Spleen (tissue), 11 donors: ENCODE measurements at regions not wholly inside any gene's neighbourhood (a gene's known extent, or its start where the extent isn't known, plus 50 kb on each side); places are given as distances from the start of the nearest gene placed in this dataset.

ENCODE experiments used
- DNase-seq: peaks from one replicate; pipeline ENCODE4 v3.0.0-alpha.2; 2020
- H3K27ac ChIP-seq, 8 donors: fragments of 200-600 bp; sonication (generic) in 7 of 8; 1 replicate in 4 of 8; 2 replicates in 4 of 8; pipeline versions ENCODE4 v1.5.0 to v1.8.0; 2016 to 2021; ENCODE audit warnings: inconsistent platforms in 4 of 8, mild to moderate bottlenecking in 4 of 8, moderate library complexity in 1 of 8
- H3K27me3 ChIP-seq, 7 donors: fragments of 200-600 bp; sonication (generic) in 6 of 7; replicated peaks in 1 of 7; 1 replicate in 4 of 7; 2 replicates in 3 of 7; pipeline versions ENCODE4 v1.5.0 to v1.8.0; 2016 to 2021; ENCODE audit warnings: inconsistent platforms in 3 of 7, mild to moderate bottlenecking in 1 of 7
- H3K36me3 ChIP-seq, 6 donors: fragments of 200-600 bp; sonication (generic) in 5 of 6; 1 replicate in 4 of 6; 2 replicates in 2 of 6; pipeline versions ENCODE4 v1.5.0 to v1.8.0; 2016 to 2021; ENCODE audit warnings: inconsistent platforms in 2 of 6
- H3K4me1 ChIP-seq, 6 donors: fragments of 200-600 bp; sonication (generic) in 5 of 6; 1 replicate in 3 of 6; 2 replicates in 3 of 6; pipeline versions ENCODE4 v1.5.0 to v1.8.0; 2016 to 2021; ENCODE audit warnings: inconsistent platforms in 3 of 6
- H3K4me3 ChIP-seq, 8 donors: fragments of 200-600 bp; sonication (generic) in 7 of 8; 1 replicate in 4 of 8; 2 replicates in 4 of 8; pipeline versions ENCODE4 v1.5.0 to v1.8.0; 2016 to 2021; ENCODE audit warnings: inconsistent platforms in 4 of 8, mild to moderate bottlenecking in 4 of 8, moderate library complexity in 2 of 8
- H3K9me3 ChIP-seq, 8 donors: fragments of 200-600 bp; sonication (generic) in 7 of 8; 1 replicate in 4 of 8; 2 replicates in 4 of 8; pipeline versions ENCODE4 v1.5.0 to v1.8.0; 2016 to 2021; ENCODE audit warnings: inconsistent platforms in 4 of 8
- CTCF ChIP-seq, 11 experiments: fragments of 200-600 bp in 7 of 11; fragments of 450-650 bp in 4 of 11; sonication (generic) in 4 of 11; IDR thresholded peaks in 8 of 11; conservative IDR thresholded peaks in 3 of 11; 1 replicate in 7 of 11; 2 replicates in 4 of 11; pipeline versions ENCODE4 v1.4.0 to v1.8.0; 2016 to 2021; ENCODE audit warnings: antibody characterized with exemption in 11 of 11, inconsistent platforms in 4 of 11, mild to moderate bottlenecking in 1 of 11
- POLR2A ChIP-seq, 3 donors: fragments of 450-650 bp; IDR thresholded peaks; one replicate each; pipeline ENCODE4 v1.5.1; 2017; ENCODE audit warnings: antibody characterized with exemption in 3 of 3, mild to moderate bottlenecking in 1 of 3
- POLR2AphosphoS5 ChIP-seq, 3 donors: sonication (generic); formaldehyde crosslinking; IDR thresholded peaks; one replicate each; pipeline ENCODE4 v1.5.1; 2017; ENCODE audit warnings: antibody characterized with exemption in 3 of 3
- WGBS, 5 donors: extraction: QIAGEN DNeasy Blood & Tissue Kit in 3 of 5; methylation state at CpG; one replicate each; pipeline versions ENCODE4 v1.1.5 to v1.1.7; 2013 to 2018; 5-methylcytosine and 5-hydroxymethylcytosine counted together
- intact Hi-C: fragments of 100-400 bp; cut with DNase I; formaldehyde crosslinking; loops from one replicate; pipeline ENCODE4 v1.15.0; 2023; ENCODE audit warnings: low total_unique reads
- donor health status: healthy with polysubstance abuse.
- donor health status: DM: no; HTN: no; CAD: no; lungs with moderate emphysema.
- donor health status: DM: no; HTN: no; CAD: no.
- donor health status: Bipolar disorder and iron deficiency.
- donor health status: healthy.
- donor health status: DM: no; HTN: no; CAD: no.
- donor health status: DM: yes; HTN: yes; CAD: no.

DNA sequence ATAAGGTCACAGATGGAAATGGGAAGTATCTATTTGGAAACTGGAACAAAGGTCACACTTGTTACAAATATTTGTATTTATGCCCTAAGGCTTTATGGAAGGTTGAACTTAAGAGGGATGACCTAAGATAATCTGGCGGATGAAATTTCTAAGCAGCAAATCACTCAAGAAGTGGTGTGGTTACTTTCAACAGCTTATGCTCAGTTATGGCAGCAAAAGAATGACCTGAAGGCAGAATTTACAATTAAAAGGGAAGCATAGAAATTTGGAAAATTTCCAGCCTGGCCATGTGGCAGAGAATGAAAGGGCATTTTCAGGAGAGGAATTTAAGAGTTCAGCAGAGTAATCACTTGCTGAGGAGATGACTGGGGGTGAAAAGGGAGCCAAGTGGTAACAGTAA lies 95.8 kb upstream of the TNS3 start:
- H3K4me1 ChIP-seq: peaks cover 0 to 26% (median 10%) of the 10 kb centered on the region in 6 donors
- DNase-seq: no peak
- intact Hi-C loops: no loop called here
- H3K9me3 ChIP-seq: peaks cover 0 to 12% (median 5%) of the 10 kb centered on the region in 8 donors
- TF ChIP-seq POLR2A (IDR thresholded peaks at IDR 0.05) (no peak), POLR2AphosphoS5 (IDR thresholded peaks at IDR 0.05) (no peak), CTCF (IDR thresholded peaks at IDR 0.05 in 8 of 11, conservative IDR thresholded peaks at IDR 0.05 in 3 of 11) (no peak)
- WGBS, 5 donors: 67 to 86% (median 75%) methylated on average over 1 of the region's 1 CpG
- H3K27me3 ChIP-seq: no peaks in the 10 kb centered on the region
- no peaks in the 10 kb centered on the region for H3K36me3 ChIP-seq
- H3K27ac ChIP-seq: peak overlapping the region in 4 of 8 donors; percentile 20 to 64 (median 54)
- no peak overlapping the region for H3K4me3 ChIP-seq

DNA sequence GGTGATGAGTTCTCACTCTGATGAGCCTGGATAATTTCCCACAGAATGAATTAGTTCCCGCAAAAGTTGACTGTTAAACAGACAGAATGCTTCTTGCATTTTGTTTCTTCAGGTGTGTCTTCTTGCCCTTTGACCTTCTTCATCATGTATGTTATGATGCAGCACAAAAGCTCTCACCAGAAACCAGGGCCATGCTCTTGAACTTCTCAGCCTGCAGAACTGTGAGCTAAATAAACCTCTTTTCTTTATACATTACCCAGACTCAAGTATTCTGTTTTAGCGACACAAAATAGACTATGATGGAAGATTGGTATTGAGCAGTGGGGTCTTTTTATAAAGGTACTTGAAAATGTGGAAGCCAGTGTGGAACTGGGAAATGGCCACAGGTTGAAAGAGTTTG lies 95.2 kb upstream of the TNS3 start:
- no peak for DNase-seq
- Histone ChIP-seq H3K27ac (peak overlapping the region in 3 of 8 donors; percentile 42 to 64 (median 55)), H3K4me1 (peaks cover 0 to 32% (median 10%) of the 10 kb centered on the region in 6 donors), H3K4me3 (no peak overlapping the region), H3K9me3 (peaks cover 0 to 12% (median 5%) of the 10 kb centered on the region in 8 donors), H3K36me3 (no peaks in the 10 kb centered on the region), H3K27me3 (no peaks in the 10 kb centered on the region)
- 97 to 99% (median 99%) methylated on average over 2 of the region's 2 CpGs for WGBS, 5 donors
- intact Hi-C loops: no loop called here
- no peak for TF ChIP-seq POLR2A (IDR thresholded peaks at IDR 0.05)
- TF ChIP-seq CTCF (IDR thresholded peaks at IDR 0.05 in 8 of 11, conservative IDR thresholded peaks at IDR 0.05 in 3 of 11): no peak
- TF ChIP-seq POLR2AphosphoS5 (IDR thresholded peaks at IDR 0.05): no peak

DNA sequence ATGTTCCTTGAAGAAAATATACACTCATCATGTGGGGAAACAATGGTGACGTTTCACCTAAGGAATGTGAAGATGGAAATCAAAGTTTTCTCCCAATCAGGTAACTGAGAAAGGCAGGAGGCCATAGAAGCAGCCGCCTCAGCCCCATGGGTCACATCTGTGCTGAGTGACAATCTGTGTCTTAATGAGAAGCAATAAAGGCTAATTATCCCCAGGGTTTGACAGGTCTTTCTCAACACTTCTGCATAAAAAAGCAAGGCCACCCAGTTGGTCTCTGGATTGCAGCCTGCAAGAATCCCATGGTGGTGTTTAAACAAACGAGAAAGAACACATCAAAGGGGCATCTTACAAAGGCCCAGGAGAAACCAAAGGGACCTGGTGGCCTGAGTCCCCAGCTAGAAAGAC lies 91.1 kb upstream of the TNS3 start:
- no peak overlapping the region for H3K4me3 ChIP-seq
- no peaks in the 10 kb centered on the region for H3K27me3 ChIP-seq
- peaks cover 0 to 12% (median 5%) of the 10 kb centered on the region in 8 donors for H3K9me3 ChIP-seq
- no peak for DNase-seq
- TF ChIP-seq POLR2A (IDR thresholded peaks at IDR 0.05) (no peak), CTCF (IDR thresholded peaks at IDR 0.05 in 8 of 11, conservative IDR thresholded peaks at IDR 0.05 in 3 of 11) (no peak), POLR2AphosphoS5 (IDR thresholded peaks at IDR 0.05) (no peak)
- 76 to 85% (median 82%) methylated on average over 3 of the region's 3 CpGs for WGBS, 5 donors
- H3K36me3 ChIP-seq: no peaks in the 10 kb centered on the region
- peaks cover 0 to 59% (median 34%) of the 10 kb centered on the region in 6 donors for H3K4me1 ChIP-seq
- intact Hi-C loops: no loop called here
- H3K27ac ChIP-seq: peak overlapping the region in 4 of 8 donors; percentile 85 to 92 (median 88)

- Histone ChIP-seq H3K9me3 (peaks cover 0 to 10% (median 4%) of the 10 kb centered on the region in 8 donors), H3K27ac (peak overlapping the region in 6 of 8 donors; percentile 24 to 92 (median 86)), H3K4me3 (no peak overlapping the region), H3K36me3 (no peaks in the 10 kb centered on the region), H3K4me1 (peaks cover 0 to 53% (median 32%) of the 10 kb centered on the region in 6 donors), H3K27me3 (no peaks in the 10 kb centered on the region)
- TF ChIP-seq POLR2A (IDR thresholded peaks at IDR 0.05) (no peak), POLR2AphosphoS5 (IDR thresholded peaks at IDR 0.05) (peak in 1 of 3 donors; percentile 49)
- DNase-seq: no peak
- WGBS, 5 donors: 51 to 77% (median 65%) methylated on average over 7 of the region's 7 CpGs
- intact Hi-C loops: no loop called here
These were observed 90.4 kb upstream of the TNS3 start for GRCh38 chr7:47672271-47672791.
